A549 (cell line): ENCODE measurements at regions not wholly inside any gene's neighbourhood (a gene's known extent, or its start where the extent isn't known, plus 50 kb on each side); places are given as distances from the start of the nearest gene placed in this dataset.

Experiments
- ATAC-seq, 2 experiments: fragments of 200-7000 bp in 1 of 2; fragments of >200 bp in 1 of 2; cut with Nextera tagmentation in 1 of 2; cut with Tn5 transposase in 1 of 2; 3 replicates each; pipeline versions ENCODE4 v1.8.0 to v1.9.1; 2018 to 2020; ENCODE audit warnings: mild to moderate bottlenecking in 1 of 2, moderate library complexity in 1 of 2
- CTCF ChIA-PET: fragments of 300-600 bp; sonication (Branson Sonifier 250); formaldehyde crosslinking; extraction: SDS; loops from one replicate; lab custom pipeline; 2021; ENCODE audit warnings: antibody characterized with exemption, inconsistent platforms; lab: Yijun Ruan, JAX
- POLR2A ChIA-PET: fragments of 350-600 bp; formaldehyde crosslinking; extraction: SDS; loops from one replicate; lab custom pipeline; 2021; ENCODE audit warnings: antibody characterized with exemption, inconsistent platforms; lab: Yijun Ruan, JAX
- DNase-seq, 2 experiments: peaks; one replicate each; pipeline versions ENCODE4 v3.0.0 to v3.0.0-alpha.2; 2011 to 2016; ENCODE audit warnings: low read depth in 1 of 2, low spot score in 1 of 2
- FAIRE-seq: peaks from 2 replicates; lab custom pipeline; 2011; peaks lifted over from hg19 to GRCh38; lab: Jason Lieb, UNC
- H3K27ac ChIP-seq, 2 experiments: fragments of >200 bp; sonication (Bioruptor Twin); formaldehyde crosslinking; 3 replicates each; pipeline ENCODE4 v1.5.1; 2016 to 2017
- H3K4me1 ChIP-seq: fragments of >200 bp; sonication (Bioruptor Twin); formaldehyde crosslinking; 3 replicates; pipeline ENCODE4 v1.6.1; 2016
- H3K4me2 ChIP-seq: fragments of >200 bp; sonication (Bioruptor Twin); formaldehyde crosslinking; 3 replicates; pipeline ENCODE4 v1.6.1; 2016
- H3K4me3 ChIP-seq: fragments of >200 bp; sonication (Bioruptor Twin); formaldehyde crosslinking; 3 replicates; pipeline ENCODE4 v1.5.1; 2016
- H3K9me3 ChIP-seq: fragments of >200 bp; sonication (Bioruptor Twin); formaldehyde crosslinking; 3 replicates; pipeline ENCODE4 v1.6.1; 2016
- BHLHE40 ChIP-seq: IDR thresholded peaks from 2 replicates; pipeline ENCODE4 v1.6.1; 2012; ENCODE audit warnings: low read depth, low read length, inconsistent platforms
- EP300 ChIP-seq, 2 experiments: fragments of >200 bp; sonication (Bioruptor Twin); formaldehyde crosslinking; IDR thresholded peaks; 2 replicates in 1 of 2; 3 replicates in 1 of 2; pipeline ENCODE4 v1.6.1; 2016 to 2017
- ESRRA ChIP-seq: fragments of 150-350 bp; IDR thresholded peaks from 2 replicates; pipeline ENCODE4 v1.6.1; 2014; ENCODE audit warnings: mild to moderate bottlenecking, low read length, borderline replicate concordance
- FOSL2 ChIP-seq, 2 experiments: fragments of 450-650 bp in 1 of 2; fragments of >200 bp in 1 of 2; sonication (Bioruptor Twin) in 1 of 2; formaldehyde crosslinking; IDR thresholded peaks; 2 replicates each; pipeline versions ENCODE4 v1.5.0 to v1.6.1; 2016 to 2020; ENCODE audit warnings: mild to moderate bottlenecking in 1 of 2, moderate library complexity in 1 of 2
- HDAC2 ChIP-seq: fragments of 200-600 bp; sonication (generic); IDR thresholded peaks from 2 replicates; pipeline ENCODE4 v1.6.1; 2016
- HEYL ChIP-seq: fragments of 250-450 bp; sonication (Bioruptor Pico); IDR thresholded peaks from 2 replicates; pipeline ENCODE4 v1.8.0; 2021; ENCODE audit warnings: mild to moderate bottlenecking, moderate library complexity
- HOXA7 ChIP-seq: fragments of 250-450 bp; sonication (Bioruptor Pico); IDR thresholded peaks from 2 replicates; pipeline ENCODE4 v1.5.0; 2020; ENCODE audit warnings: mild to moderate bottlenecking, moderate library complexity
- HOXB5 ChIP-seq: fragments of 250-450 bp; sonication (Bioruptor Pico); IDR thresholded peaks from 2 replicates; pipeline ENCODE4 v1.5.0; 2020; ENCODE audit warnings: mild to moderate bottlenecking, moderate library complexity
- JUN ChIP-seq, 2 experiments: fragments of >200 bp; sonication (Bioruptor Twin); formaldehyde crosslinking; IDR thresholded peaks; 2 replicates in 1 of 2; 3 replicates in 1 of 2; pipeline ENCODE4 v1.6.1; 2016 to 2017
- KDM1A ChIP-seq: fragments of 200-600 bp; sonication (generic); IDR thresholded peaks from 2 replicates; pipeline ENCODE4 v1.6.1; 2016; ENCODE audit warnings: low read depth, mild to moderate bottlenecking
- MYC ChIP-seq: IDR thresholded peaks from 2 replicates; pipeline ENCODE4 v1.6.1; 2012; ENCODE audit warnings: mild to moderate bottlenecking, inconsistent platforms, low read length, improper control_type of control experiment, borderline replicate concordance
- NPAS2 ChIP-seq: fragments of 250-450 bp; sonication (Bioruptor Pico); IDR thresholded peaks from 2 replicates; pipeline ENCODE4 v1.8.0; 2022; ENCODE audit warnings: mild to moderate bottlenecking, moderate library complexity, borderline replicate concordance
- POLR2A ChIP-seq: IDR thresholded peaks from 2 replicates; pipeline ENCODE4 v1.6.1; 2012; ENCODE audit warnings: mild to moderate bottlenecking, low read length
- RAD21 ChIP-seq, 2 experiments: fragments of >200 bp in 1 of 2; sonication (Bioruptor Twin) in 1 of 2; formaldehyde crosslinking in 1 of 2; IDR thresholded peaks in 1 of 2; conservative IDR thresholded peaks in 1 of 2; 2 replicates in 1 of 2; 3 replicates in 1 of 2; pipeline ENCODE4 v1.6.1; 2012 to 2018; ENCODE audit warnings: inconsistent platforms in 1 of 2
- TP53 ChIP-seq: fragments of 250-450 bp; sonication (Bioruptor Pico); IDR thresholded peaks from 2 replicates; pipeline ENCODE4 v1.5.0; 2021; ENCODE audit warnings: mild to moderate bottlenecking, moderate library complexity
- ZC3H11A ChIP-seq: fragments of 450-650 bp; IDR thresholded peaks from 2 replicates; pipeline ENCODE4 v1.6.1; 2014; ENCODE audit warnings: antibody characterized with exemption, mild to moderate bottlenecking
- ZSCAN20 ChIP-seq: fragments of 250-450 bp; sonication (Bioruptor Pico); IDR thresholded peaks from 2 replicates; pipeline ENCODE4 v1.8.0; 2022; ENCODE audit warnings: mild to moderate bottlenecking, moderate library complexity
- WGBS: methylation state at CpG from one replicate; pipeline ENCODE4 v1.1.6; 2017; ENCODE audit errors: missing lambda C conversion rate; 5-methylcytosine and 5-hydroxymethylcytosine counted together
- TF ChIP-seq, protein P1 (sequence below): fragments of 200-600 bp; sonication (generic); IDR thresholded peaks from 2 replicates; pipeline ENCODE4 v1.6.1; 2016; ENCODE audit warnings: antibody characterized with exemption, mild to moderate bottlenecking, moderate library complexity
- TF ChIP-seq, protein P2 (sequence below): IDR thresholded peaks from 2 replicates; pipeline ENCODE4 v1.6.1; 2012
- TF ChIP-seq, protein P3 (sequence below): fragments of 150-350 bp; IDR thresholded peaks from 2 replicates; pipeline ENCODE4 v1.6.1; 2014; ENCODE audit warnings: low read depth, mild to moderate bottlenecking, low read length
- TF ChIP-seq, protein P4 (sequence below): fragments of 250-450 bp; sonication (Bioruptor Pico); IDR thresholded peaks from 2 replicates; pipeline ENCODE4 v1.5.0; 2020; ENCODE audit warnings: low read depth, mild to moderate bottlenecking, moderate library complexity

DNA sequence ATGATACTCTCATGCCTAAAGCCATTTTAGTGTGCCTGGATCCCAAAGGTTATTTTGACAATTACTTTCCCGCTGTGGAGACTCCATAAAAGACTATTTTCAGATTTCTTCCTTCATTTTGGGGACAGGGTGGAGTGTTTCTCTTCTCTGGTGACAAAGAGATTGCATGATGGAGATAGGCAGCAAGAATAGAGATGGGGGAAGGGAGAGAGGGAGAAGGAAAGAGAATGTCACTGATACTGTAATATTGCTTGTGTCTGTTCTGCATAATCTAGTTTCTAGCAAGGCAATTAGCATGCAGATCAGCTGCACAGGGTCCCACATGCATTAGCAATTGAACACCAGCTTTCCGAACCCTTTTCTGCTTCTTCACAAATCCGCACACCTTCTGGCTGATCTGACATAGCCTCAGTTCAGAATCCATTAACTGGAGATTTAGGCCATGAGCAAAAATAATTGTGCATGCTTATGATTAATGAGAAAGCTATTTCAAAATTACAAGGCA, 222.4 kb downstream of the OXSM start:
- no peaks in the 10 kb centered on the region for H3K9me3 ChIP-seq
- no peaks in the 10 kb centered on the region for H3K4me1 ChIP-seq
- WGBS, result 3% methylated on average over 3 of the region's 3 CpGs
- POLR2A ChIA-PET, result no interaction called here
- H3K27ac ChIP-seq, result no peak overlapping the region
- no peak overlapping the region for H3K4me3 ChIP-seq
- H3K4me2 ChIP-seq, result no peak overlapping the region
- no peak for FAIRE-seq
- CTCF ChIA-PET, result no interaction called here
- TF ChIP-seq HDAC2 (no peak), TP53 (no peak), MYC (no peak), FOSL2 (IDR thresholded peaks at IDR 0.05) (no peak), FOSL2 (CRISPR knock-in tag; IDR thresholded peaks at IDR 0.05) (no peak), NPAS2 (CRISPR knock-in tag) (no peak)
- TF ChIP-seq, protein P1, sequence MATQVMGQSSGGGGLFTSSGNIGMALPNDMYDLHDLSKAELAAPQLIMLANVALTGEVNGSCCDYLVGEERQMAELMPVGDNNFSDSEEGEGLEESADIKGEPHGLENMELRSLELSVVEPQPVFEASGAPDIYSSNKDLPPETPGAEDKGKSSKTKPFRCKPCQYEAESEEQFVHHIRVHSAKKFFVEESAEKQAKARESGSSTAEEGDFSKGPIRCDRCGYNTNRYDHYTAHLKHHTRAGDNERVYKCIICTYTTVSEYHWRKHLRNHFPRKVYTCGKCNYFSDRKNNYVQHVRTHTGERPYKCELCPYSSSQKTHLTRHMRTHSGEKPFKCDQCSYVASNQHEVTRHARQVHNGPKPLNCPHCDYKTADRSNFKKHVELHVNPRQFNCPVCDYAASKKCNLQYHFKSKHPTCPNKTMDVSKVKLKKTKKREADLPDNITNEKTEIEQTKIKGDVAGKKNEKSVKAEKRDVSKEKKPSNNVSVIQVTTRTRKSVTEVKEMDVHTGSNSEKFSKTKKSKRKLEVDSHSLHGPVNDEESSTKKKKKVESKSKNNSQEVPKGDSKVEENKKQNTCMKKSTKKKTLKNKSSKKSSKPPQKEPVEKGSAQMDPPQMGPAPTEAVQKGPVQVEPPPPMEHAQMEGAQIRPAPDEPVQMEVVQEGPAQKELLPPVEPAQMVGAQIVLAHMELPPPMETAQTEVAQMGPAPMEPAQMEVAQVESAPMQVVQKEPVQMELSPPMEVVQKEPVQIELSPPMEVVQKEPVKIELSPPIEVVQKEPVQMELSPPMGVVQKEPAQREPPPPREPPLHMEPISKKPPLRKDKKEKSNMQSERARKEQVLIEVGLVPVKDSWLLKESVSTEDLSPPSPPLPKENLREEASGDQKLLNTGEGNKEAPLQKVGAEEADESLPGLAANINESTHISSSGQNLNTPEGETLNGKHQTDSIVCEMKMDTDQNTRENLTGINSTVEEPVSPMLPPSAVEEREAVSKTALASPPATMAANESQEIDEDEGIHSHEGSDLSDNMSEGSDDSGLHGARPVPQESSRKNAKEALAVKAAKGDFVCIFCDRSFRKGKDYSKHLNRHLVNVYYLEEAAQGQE, result no peak
- TF ChIP-seq, protein P2, sequence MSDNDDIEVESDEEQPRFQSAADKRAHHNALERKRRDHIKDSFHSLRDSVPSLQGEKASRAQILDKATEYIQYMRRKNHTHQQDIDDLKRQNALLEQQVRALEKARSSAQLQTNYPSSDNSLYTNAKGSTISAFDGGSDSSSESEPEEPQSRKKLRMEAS, result no peak
- TF ChIP-seq, all 56 proteins: peak for 0
- DNase-seq (no peak), ATAC-seq (no peak)

DNA sequence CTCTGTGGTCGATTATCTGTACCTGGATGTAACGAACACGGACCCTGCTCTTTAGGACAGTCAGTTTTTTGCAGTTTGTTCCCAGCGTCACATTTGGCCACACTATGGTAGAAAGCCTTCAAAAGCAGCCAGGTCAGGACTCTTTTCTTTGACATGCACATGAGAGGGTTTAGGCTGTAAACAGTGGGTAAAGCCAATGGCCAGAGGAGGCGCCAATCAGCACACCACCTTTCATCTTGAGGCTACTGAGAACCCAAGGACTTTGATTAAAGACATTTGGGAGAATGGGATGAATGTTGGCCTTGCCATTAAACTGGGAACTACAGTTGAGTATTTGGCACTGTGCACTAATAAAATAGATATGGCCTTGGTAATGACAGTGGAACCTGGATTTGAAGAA, 225.9 kb downstream of the OXSM start:
- Histone ChIP-seq H3K4me3 (no peak overlapping the region), H3K9me3 (no peaks in the 10 kb centered on the region), H3K4me2 (no peak overlapping the region), H3K27ac (no peak overlapping the region), H3K4me1 (no peaks in the 10 kb centered on the region)
- FAIRE-seq (no peak), ATAC-seq (no peak), DNase-seq (no peak)
- CTCF ChIA-PET, result no interaction called here
- WGBS, result under 1% methylated on average over 5 of the region's 5 CpGs
- POLR2A ChIA-PET, result no interaction called here
- TF ChIP-seq FOSL2 (IDR thresholded peaks at IDR 0.05), result no peak
- TF ChIP-seq FOSL2 (CRISPR knock-in tag; IDR thresholded peaks at IDR 0.05), result no peak
- no peak for TF ChIP-seq ZC3H11A
- no peak for TF ChIP-seq ESRRA
- no peak for TF ChIP-seq POLR2A
- TF ChIP-seq KDM1A, result no peak
- no peak for TF ChIP-seq HEYL (CRISPR knock-in tag)
- TF ChIP-seq, protein P1, result no peak
- TF ChIP-seq, protein P3, sequence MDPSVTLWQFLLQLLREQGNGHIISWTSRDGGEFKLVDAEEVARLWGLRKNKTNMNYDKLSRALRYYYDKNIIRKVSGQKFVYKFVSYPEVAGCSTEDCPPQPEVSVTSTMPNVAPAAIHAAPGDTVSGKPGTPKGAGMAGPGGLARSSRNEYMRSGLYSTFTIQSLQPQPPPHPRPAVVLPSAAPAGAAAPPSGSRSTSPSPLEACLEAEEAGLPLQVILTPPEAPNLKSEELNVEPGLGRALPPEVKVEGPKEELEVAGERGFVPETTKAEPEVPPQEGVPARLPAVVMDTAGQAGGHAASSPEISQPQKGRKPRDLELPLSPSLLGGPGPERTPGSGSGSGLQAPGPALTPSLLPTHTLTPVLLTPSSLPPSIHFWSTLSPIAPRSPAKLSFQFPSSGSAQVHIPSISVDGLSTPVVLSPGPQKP, result no peak
- no peak for TF ChIP-seq JUN (IDR thresholded peaks at IDR 0.05)
- TF ChIP-seq, protein P4, sequence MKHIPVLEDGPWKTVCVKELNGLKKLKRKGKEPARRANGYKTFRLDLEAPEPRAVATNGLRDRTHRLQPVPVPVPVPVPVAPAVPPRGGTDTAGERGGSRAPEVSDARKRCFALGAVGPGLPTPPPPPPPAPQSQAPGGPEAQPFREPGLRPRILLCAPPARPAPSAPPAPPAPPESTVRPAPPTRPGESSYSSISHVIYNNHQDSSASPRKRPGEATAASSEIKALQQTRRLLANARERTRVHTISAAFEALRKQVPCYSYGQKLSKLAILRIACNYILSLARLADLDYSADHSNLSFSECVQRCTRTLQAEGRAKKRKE (CRISPR knock-in tag), result no peak
- TF ChIP-seq HOXA7 (CRISPR knock-in tag), result no peak
- TF ChIP-seq ZSCAN20 (CRISPR knock-in tag), result no peak
- TF ChIP-seq EP300 (IDR thresholded peaks at IDR 0.05), result no peak
- TF ChIP-seq BHLHE40, result no peak
- no peak for TF ChIP-seq HOXB5 (CRISPR knock-in tag)
- TF ChIP-seq RAD21 (conservative IDR thresholded peaks at IDR 0.05 in 1 of 2, IDR thresholded peaks at IDR 0.05 in 1 of 2), result no peak
